Neural progenitor cell (in vitro differentiated cells): ENCODE measurements at regions not wholly inside any gene's neighbourhood (a gene's known extent, or its start where the extent isn't known, plus 50 kb on each side); places are given as distances from the start of the nearest gene placed in this dataset.

ENCODE experiments used
- EZH2 ChIP-seq: fragments of 200-600 bp; sonication (generic); IDR thresholded peaks from 2 replicates; pipeline ENCODE4 v1.6.1; 2017; ENCODE audit warnings: antibody characterized with exemption, mild to moderate bottlenecking, moderate library complexity
- EZH2phosphoT487 ChIP-seq: fragments of 200-600 bp; sonication (generic); IDR thresholded peaks from 2 replicates; pipeline ENCODE4 v1.6.1; 2017; ENCODE audit warnings: antibody characterized with exemption
- TF ChIP-seq, protein P1 (sequence below): fragments of 200-600 bp; sonication (generic); IDR thresholded peaks from 2 replicates; pipeline ENCODE4 v1.5.1; 2017; ENCODE audit warnings: antibody characterized with exemption, mild to moderate bottlenecking

DNA sequence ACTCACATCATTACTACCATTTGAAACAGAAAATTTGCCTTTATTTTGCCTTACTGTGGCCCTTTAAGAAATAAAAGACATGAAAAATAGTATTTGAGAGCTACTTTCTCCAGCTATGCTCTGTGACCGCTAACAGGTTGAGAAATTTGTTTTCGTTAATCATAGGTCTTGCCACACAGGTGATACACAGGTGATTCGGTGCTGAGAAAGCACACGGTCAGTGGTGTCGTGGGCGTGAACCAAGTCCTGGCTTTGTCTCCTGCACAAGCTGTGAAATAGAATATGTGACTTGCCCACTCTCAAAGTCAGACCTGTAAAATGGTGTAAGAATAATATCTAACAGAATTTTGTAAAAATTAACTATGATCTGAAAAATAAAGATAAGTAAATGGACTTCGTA lies 155.3 kb upstream of the SLC39A10 start:
- TF ChIP-seq, protein P1, sequence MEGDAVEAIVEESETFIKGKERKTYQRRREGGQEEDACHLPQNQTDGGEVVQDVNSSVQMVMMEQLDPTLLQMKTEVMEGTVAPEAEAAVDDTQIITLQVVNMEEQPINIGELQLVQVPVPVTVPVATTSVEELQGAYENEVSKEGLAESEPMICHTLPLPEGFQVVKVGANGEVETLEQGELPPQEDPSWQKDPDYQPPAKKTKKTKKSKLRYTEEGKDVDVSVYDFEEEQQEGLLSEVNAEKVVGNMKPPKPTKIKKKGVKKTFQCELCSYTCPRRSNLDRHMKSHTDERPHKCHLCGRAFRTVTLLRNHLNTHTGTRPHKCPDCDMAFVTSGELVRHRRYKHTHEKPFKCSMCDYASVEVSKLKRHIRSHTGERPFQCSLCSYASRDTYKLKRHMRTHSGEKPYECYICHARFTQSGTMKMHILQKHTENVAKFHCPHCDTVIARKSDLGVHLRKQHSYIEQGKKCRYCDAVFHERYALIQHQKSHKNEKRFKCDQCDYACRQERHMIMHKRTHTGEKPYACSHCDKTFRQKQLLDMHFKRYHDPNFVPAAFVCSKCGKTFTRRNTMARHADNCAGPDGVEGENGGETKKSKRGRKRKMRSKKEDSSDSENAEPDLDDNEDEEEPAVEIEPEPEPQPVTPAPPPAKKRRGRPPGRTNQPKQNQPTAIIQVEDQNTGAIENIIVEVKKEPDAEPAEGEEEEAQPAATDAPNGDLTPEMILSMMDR: no peak
- TF ChIP-seq EZH2 (no peak), EZH2phosphoT487 (no peak)
